ENCODE measurements at regions not wholly inside any gene's neighbourhood (a gene's known extent, or its start where the extent isn't known, plus 50 kb on each side); places are given as distances from the start of the nearest gene placed in this dataset.

DNA sequence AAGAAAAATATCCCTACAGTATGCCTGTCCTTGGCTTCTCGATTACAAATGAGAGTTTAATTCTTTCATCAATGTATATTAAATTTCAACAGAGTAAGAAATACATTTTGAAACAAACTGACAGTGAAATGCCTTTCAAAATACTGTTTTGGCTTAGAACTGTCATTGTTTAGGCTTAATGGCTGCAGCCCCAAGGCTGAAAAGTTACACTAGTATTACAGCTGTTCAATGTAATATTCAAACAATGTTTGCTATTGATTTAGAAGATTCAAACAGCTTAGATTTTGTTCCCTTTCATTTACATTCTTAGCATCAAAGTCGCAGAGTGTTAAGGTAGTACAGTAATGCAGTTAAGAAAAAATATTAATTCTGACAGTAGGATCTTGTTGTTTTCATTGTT is 882.9 kb upstream of the ADGRL2 start:
- no peak for DNase-seq (ENCODE audit: low read depth, low spot score)
- no peak overlapping the region for H3K27ac ChIP-seq

- H3K27ac ChIP-seq, result no peak overlapping the region
- DNase-seq (ENCODE audit: low read depth, low spot score), result no peak
These were observed 883.5 kb upstream of the ADGRL2 start for GRCh38 chr1:80917225-80917624.

DNA sequence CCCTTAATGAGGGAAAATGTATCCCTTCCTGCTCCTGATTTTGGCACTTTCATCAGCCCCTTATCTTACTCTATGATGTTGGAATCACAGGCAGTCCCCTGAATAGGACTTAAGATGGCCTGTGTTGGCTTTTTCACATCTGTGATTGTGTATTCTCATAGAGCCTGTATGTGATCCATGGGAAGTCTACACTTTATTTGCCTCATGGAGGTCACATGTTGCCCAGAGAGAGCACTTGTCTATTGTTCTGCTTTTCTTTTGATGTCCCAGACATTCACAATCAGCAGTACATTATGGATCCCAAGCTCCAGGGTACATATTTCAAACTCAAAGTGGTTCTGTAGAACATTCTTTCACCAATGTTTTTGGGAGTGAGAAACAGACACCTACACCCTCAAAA is 885.2 kb upstream of the ADGRL2 start:
- no peak for DNase-seq (ENCODE audit: low read depth, low spot score)
- no peak overlapping the region for H3K27ac ChIP-seq

DNA sequence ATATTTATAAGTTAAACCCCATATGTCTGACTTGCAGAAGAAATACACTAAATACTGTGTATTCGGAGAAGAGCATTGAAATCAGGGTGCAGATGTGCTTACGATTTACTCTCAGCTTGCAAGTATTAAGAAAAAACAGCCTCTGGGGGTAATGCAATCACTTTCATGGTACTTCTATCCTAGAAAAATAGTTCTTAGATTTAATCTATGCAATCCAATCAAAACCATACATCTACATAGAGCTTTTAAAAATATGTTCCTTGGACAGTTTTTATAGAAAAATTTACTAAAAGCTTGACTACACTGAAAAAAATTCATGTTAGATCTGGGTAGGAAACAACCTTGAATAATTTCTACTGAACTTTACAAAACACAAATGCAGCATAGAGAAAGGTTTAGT is 890.3 kb upstream of the ADGRL2 start:
- no peak overlapping the region for H3K27ac ChIP-seq
- DNase-seq (ENCODE audit: low read depth, low spot score), result no peak

- no peak overlapping the region for H3K27ac ChIP-seq
- DNase-seq (ENCODE audit: low read depth, low spot score), result no peak
These were observed 891.5 kb upstream of the ADGRL2 start for GRCh38 chr1:80909172-80909784.

DNA sequence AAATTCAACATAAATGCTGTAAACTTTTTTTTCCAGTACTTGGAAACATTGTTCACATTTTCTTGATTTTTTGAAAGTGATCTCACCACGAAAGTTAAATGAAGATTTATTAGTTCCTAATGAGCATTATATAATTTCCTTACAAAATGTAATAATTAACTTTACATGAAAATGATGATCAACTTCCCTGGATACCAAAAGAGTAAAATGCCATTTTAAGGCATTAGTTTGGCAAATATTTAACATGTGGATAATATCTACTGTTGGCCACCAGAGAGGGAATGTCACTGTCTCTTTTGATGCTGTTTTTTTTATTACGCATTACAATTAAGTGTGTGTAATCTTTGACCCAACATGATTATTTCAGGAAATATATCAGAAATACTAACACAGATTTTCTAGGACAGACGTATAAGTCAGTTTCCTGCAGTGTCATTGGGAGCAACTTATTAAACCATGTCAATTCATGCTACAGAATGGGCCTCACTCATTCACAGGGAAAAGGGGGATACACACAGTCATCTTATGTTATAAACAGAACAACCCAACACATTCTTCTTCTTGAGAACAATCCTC is 903.9 kb upstream of the ADGRL2 start:
- H3K27ac ChIP-seq, result no peak overlapping the region
- DNase-seq (ENCODE audit: low read depth, low spot score), result no peak

DNA sequence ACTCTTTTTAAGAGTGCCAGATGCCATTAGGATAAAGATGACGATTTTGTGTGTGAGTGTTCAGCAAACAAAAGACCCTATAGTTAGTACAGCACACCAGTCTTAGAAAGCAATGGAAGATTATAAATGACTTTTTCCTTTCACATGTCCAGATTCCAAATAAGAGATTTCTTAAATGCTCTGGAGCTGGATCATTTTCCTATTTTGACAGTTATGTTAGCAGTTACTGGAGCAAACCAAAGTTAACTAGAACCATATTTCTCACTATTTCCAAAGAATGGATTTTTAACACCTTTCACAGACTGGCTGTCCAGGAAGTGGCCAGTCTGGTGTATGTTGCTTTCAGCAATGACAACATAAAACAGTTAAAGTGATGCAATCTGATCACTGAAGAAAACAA is 905.8 kb upstream of the ADGRL2 start:
- DNase-seq (ENCODE audit: low read depth, low spot score), result no peak

DNA sequence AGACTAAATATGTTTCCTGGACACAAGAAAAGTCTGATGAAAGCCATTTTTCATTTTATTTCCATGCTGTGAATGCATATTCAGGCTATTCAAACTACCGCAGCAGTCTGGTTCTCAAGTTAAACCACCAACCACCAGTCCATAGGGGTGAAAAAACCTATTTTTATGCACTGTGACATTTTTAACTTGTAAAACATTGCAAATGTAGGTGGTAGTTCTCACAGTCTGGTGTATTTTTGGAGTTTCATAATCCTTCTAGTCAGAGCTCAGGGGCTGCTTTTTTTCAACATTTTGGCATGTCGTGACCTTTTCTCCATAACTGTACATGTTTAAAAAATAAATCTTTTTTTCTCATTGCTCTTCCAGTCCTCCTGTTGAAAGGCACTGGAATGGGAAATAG is 907.6 kb upstream of the ADGRL2 start:
- DNase-seq (ENCODE audit: low read depth, low spot score), result no peak
- H3K27ac ChIP-seq, result no peak overlapping the region

More for the DNA sequence above, 905.8 kb upstream of the ADGRL2 start:
- H3K27ac ChIP-seq, result no peak overlapping the region

DNA sequence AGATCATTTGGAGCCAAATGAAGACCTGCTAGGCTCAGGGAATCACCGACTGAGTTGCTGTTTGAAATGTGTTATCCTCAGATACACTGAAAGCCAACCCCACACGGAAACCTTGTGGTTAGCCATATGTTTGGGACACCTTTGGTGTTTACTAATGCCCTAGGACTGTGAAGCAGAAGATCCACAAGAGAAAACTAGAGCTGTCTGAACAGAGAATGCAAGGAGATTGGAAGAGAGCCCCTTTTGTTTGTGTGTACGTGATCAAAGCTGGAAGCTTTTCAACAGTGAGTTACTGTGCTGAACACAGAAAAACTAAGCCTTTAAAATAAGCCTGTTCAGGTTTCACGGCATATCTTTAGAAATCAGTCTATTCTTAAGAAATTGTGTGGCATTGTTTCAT is 908.2 kb upstream of the ADGRL2 start:
- no peak for DNase-seq (ENCODE audit: low read depth, low spot score)
- no peak overlapping the region for H3K27ac ChIP-seq

GRCh38 chr1:80891871-80892270 is 908.9 kb upstream of the ADGRL2 start:
- no peak overlapping the region for H3K27ac ChIP-seq
- no peak for DNase-seq (ENCODE audit: low read depth, low spot score)

DNA sequence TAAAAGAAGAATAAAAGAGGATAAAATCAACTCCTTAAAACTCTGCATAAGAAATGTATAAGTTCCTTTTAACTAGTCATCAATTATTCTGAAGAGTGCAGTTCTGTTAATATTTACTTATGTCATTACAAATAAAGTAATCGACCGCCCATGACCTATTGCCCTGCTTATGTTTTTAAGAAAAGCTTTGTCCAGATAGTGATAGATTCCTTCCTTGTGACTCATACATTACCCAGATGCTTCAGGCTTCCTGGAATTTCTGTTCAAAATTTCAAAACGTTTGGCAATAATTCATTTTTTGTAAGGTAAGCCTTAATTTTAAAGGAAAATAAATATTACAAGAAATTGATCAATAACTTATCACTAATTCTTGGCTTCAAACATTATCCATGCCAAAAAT is 918.2 kb upstream of the ADGRL2 start:
- no peak overlapping the region for H3K27ac ChIP-seq
- DNase-seq (ENCODE audit: low read depth, low spot score), result no peak

- DNase-seq (ENCODE audit: low read depth, low spot score), result no peak
- H3K27ac ChIP-seq, result no peak overlapping the region
These were observed 922.4 kb upstream of the ADGRL2 start for GRCh38 chr1:80878343-80878742.

DNA sequence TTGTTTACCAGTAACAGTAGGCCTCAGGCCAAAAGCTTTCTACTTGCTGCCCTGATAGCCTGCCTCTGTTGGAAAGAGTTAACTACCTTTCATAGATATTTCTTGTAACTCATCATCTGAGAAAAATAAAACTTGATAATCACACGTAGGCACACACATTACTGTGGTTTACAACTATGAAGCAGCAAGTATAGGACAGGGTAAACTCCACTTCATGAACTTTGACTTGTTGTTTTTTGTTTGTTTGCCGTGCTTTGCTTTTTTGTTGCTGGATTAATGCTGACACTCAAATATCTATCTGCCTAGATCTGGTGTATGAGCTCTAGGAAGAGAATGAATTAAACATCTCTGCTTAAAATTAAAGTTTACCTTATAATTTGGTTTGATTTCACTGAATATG is 924.7 kb upstream of the ADGRL2 start:
- no peak for DNase-seq (ENCODE audit: low read depth, low spot score)
- H3K27ac ChIP-seq, result no peak overlapping the region

DNA sequence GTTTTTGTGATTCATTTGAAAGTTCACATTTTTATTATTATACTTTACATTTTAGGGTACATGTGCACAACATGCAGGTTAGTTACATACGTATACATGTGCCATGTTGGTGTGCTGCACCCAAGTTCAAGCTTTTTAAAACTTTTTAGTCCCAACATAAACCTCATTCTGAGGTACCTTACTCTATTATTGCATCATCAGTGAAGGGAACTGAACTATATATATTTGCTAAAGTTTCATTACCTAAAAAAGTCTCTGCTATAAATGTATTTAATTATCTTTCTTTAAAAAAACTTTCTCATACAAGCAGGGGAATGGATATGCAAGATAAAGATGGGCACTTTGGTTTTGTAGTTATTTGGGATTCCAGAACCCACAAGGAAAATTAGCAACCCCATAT is 931.4 kb upstream of the ADGRL2 start:
- H3K27ac ChIP-seq, result no peak overlapping the region
- no peak for DNase-seq (ENCODE audit: low read depth, low spot score)

DNA sequence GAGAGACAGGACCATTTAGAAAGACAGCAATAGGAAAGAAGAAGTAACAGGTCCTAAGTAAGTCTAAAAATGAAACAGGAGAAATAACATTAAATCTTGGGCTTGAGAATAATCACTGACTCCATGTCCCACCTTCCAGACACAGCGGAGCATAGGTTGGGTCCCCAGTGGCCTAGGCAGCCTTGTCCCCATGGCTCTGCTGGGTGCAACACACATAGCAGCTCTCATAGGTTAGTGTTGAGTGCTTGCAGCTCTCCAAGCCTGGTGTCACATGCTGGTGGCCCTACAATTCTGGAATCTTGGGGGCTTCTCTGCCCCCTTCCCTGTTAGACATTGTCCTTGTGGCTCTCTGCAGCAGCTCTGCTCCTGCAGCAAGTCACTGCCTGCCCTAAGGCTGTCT is 952.8 kb upstream of the ADGRL2 start:
- no peak for DNase-seq (ENCODE audit: low read depth, low spot score)
- H3K27ac ChIP-seq, result no peak overlapping the region

DNA sequence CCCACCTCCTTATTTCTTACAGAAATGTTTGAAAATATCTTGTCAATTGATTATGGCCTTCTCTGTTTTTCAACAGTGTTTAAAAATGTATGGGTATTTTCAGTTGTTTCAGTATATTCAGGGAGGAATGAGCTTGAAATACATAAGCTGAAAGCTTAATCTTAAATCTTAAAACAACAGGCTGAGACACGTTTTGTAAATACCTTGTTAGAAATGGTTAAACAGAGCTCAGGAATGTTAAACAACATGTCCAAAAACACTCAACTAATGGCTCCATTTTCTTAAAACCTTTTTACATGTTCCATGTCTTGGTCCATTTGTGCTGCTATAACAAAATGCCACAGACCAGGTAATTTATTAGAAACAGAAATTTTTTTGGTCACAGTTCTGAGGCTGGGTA is 953.8 kb upstream of the ADGRL2 start:
- no peak overlapping the region for H3K27ac ChIP-seq
- DNase-seq (ENCODE audit: low read depth, low spot score), result no peak

DNA sequence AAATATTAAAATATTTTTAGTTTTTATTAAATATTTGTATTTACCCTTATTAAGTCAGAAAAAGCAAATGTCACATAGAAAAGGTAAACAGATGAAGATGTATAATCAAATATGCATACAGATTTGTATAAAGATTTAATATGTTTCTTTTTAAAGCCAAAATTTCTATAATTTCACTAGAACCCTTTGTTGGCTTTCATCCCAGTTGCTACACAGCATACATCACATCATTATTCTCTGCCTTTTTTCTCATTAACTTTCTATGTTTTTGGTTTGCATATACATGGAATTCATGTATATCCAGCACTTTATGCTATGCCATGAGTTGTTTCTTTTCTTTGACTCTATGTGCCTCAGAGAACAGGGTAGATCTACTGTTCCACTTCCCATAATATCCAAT is 957.9 kb upstream of the ADGRL2 start:
- H3K27ac ChIP-seq, result no peak overlapping the region
- no peak for DNase-seq (ENCODE audit: low read depth, low spot score)

- H3K27ac ChIP-seq, result no peak overlapping the region
- DNase-seq (ENCODE audit: low read depth, low spot score), result no peak
These were observed 959.5 kb upstream of the ADGRL2 start for GRCh38 chr1:80841261-80841660.

GRCh38 chr1:80837066-80837465 is 963.7 kb upstream of the ADGRL2 start:
- no peak for DNase-seq (ENCODE audit: low read depth, low spot score)
- H3K27ac ChIP-seq, result no peak overlapping the region

DNA sequence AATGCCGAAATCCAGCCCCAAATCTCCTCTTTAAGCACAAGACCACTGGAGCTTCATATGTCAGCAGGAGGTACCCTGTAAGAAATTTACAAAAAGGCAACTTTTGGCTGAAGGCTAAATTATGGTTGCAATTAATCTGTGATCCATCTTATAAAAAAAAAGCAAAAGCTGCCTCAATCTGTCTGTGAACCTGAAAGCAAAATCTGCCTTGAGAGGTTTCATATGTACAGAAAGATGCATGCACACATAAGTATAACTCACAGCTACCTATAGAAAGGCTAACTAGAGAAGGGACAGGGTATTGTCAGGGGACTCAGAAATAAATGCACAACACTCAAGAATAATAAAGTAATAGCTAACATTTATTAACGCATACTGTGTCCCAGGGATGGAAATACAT is 964.2 kb upstream of the ADGRL2 start:
- DNase-seq (ENCODE audit: low read depth, low spot score), result no peak
- H3K27ac ChIP-seq, result no peak overlapping the region

- no peak overlapping the region for H3K27ac ChIP-seq
These were observed 973.1 kb upstream of the ADGRL2 start for GRCh38 chr1:80827666-80828065.

DNA sequence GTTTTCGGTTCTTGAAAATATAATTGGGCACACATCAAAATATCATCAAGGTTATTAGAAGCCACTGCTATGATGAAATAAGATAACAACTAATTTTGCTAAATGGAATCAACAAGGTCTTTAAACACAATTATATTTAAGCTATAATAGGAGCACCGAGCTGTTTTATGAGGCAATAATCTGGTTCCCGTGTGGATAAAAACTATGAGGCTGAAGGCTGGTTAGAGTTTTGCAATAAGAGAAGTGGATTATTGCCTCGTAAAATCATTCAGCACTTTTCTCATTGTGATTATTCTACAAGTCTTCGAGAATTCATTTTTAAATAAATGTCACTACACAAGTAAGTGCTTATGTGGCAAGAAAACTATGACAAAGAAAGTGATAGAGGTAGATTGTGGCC is 975.7 kb upstream of the ADGRL2 start:
- H3K27ac ChIP-seq, result no peak overlapping the region
- no peak for DNase-seq (ENCODE audit: low read depth, low spot score)

More at GRCh38 chr1:80827666-80828065, 973.1 kb upstream of the ADGRL2 start:
- DNase-seq (ENCODE audit: low read depth, low spot score), result no peak

DNA sequence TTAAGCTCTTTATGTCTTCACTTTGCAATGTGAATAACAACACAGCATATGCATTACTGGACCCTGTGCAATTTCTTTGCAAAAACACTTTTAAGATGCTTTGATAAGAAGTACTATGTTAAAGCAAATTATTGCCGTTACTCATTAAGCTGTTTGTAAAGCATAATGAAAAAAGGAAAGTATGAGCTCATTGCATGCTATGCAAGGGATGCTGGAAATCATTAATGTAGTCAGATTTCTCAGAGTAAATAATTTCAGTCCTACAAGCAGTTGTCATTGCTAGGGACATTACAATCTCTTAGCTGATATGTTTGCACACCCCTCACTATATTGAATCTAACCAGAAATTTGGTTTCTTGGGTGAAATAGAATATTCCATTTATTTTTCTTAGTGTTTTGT is 982.5 kb upstream of the ADGRL2 start:
- DNase-seq (ENCODE audit: low read depth, low spot score), result no peak
- no peak overlapping the region for H3K27ac ChIP-seq
